ENCODE measurements at regions not wholly inside any gene's neighbourhood (a gene's known extent, or its start where the extent isn't known, plus 50 kb on each side); places are given as distances from the start of the nearest gene placed in this dataset.

GRCh38 chr13:106623799-106624460 lies 56.0 kb upstream of the ARGLU1 start:
- DNase-seq (ENCODE audit: low read depth), result no peak
- H3K4me3 ChIP-seq (ENCODE audit: low read depth, low read length), result no peak overlapping the region
- no peak for TF ChIP-seq CTCF (IDR thresholded peaks at IDR 0.05; ENCODE audit: low read depth, low read length, missing control alignments)
- in situ Hi-C loops (cut with HindIII; ENCODE audit: low sequenced_read_pairs), result no loop called here

- no peak for DNase-seq (ENCODE audit: low read depth)
- in situ Hi-C loops (cut with HindIII; ENCODE audit: low sequenced_read_pairs), result no loop called here
- no peak for TF ChIP-seq CTCF (IDR thresholded peaks at IDR 0.05; ENCODE audit: low read depth, low read length, missing control alignments)
- no peak overlapping the region for H3K4me3 ChIP-seq (ENCODE audit: low read depth, low read length)
Observed at GRCh38 chr13:106621833-106622232, 53.9 kb upstream of the ARGLU1 start.

DNA sequence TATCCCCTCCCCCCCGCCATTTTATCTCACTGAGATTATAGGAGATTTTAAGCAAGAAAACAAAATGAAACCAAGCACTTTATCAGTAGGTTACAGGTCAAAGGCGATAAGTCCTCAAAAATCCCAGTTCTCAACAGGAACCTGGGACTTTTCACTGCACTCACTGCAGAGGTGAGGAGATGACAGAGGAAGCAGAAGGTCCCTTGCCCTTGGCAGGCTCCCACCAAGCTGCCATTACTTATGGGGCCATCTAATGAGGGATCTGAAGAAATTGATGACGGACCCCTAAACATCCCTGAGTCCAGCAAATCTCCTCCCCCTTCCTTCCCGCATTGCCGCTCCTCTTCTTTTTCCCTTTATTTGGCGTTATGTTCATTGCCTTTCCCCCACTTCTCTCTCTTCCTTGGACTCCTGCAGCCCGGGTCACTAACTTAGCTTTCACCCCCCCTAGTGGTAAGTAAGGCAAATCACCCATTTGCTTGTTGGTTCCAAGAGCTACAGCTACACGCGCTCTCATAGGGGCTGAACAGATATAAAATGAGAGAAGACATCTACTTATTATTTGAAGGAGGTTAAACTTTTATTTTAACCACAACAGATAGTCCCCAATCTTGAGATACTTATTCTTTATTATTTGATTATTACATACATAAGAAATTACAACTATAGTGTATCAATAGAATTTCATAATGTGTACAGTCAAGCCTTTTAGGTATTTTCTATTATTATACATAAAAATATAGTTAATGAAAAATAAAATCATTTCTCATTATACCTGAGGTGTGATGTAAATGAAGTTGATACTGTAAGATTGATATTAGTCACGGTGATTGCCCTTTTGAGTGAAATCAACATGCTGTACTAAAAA lies 52.0 kb upstream of the ARGLU1 start:
- peak; percentile 36 for DNase-seq (ENCODE audit: low read depth)
- TF ChIP-seq CTCF (IDR thresholded peaks at IDR 0.05; ENCODE audit: low read depth, low read length, missing control alignments), result peak; percentile 89
- H3K4me3 ChIP-seq (ENCODE audit: low read depth, low read length), result no peak overlapping the region

More for the DNA sequence above, 52.0 kb upstream of the ARGLU1 start:
- in situ Hi-C loops (cut with HindIII; ENCODE audit: low sequenced_read_pairs), result no loop called here

All from astrocyte of the cerebellum (primary cell).